ENCODE measurements at regions not wholly inside any gene's neighbourhood (a gene's known extent, or its start where the extent isn't known, plus 50 kb on each side); places are given as distances from the start of the nearest gene placed in this dataset.

DNA sequence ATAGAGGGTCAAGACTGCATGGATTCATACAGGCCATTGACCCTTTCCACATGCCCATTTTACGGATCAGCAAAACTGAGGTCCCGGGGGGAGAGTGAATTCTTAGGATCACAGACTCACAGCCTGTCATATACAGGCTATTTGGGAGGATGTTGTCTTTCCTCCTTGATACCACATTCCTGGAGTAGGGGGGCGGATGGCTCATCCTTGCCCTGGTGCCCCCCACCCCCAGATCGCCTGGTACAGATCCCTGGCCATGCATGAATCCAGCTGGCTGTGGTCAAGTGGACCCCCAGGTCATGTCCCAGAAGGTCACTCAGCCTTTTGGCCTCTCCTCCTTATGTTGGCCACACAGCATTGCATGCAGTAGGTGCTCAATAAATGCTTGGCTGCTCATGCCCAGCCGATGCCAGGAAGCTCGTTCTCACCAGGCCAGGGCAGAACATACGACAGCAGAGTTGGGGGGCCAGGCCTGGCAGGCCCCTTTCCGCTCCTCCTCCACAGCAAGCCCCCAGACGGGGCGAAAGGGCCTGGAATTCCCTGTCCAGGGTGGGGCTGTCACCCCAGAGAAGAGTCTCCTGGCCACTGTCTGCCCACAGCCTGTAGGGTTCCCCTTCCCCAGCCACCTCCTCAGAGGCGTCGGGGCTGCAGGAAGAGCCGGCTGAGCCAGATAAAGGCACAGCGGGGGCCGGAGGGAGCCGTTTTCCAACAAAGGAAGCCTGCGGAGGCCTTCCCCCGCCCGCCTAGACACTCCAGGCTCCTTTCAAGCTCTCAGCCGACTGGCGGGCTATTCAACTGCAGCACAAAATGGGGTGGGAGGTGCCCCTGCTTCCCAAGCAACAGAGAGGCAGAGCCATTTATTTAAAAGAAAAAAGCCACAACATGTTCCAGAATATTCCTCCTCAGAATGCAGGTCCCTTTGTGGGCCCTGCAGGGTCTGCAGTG is 215.7 kb upstream of the CIBAR2 start:
- Histone ChIP-seq H3K27ac (peak overlapping the region; percentile 89), H3K36me3 (no peaks in the 10 kb centered on the region), H3K9me3 (ENCODE audit: low read depth) (no peaks in the 10 kb centered on the region), H3K4me1 (ENCODE audit: low read depth) (peaks cover 28% of the 10 kb centered on the region), H3K27me3 (no peaks in the 10 kb centered on the region), H3K4me3 (no peak overlapping the region)
- TF ChIP-seq, protein P1, sequence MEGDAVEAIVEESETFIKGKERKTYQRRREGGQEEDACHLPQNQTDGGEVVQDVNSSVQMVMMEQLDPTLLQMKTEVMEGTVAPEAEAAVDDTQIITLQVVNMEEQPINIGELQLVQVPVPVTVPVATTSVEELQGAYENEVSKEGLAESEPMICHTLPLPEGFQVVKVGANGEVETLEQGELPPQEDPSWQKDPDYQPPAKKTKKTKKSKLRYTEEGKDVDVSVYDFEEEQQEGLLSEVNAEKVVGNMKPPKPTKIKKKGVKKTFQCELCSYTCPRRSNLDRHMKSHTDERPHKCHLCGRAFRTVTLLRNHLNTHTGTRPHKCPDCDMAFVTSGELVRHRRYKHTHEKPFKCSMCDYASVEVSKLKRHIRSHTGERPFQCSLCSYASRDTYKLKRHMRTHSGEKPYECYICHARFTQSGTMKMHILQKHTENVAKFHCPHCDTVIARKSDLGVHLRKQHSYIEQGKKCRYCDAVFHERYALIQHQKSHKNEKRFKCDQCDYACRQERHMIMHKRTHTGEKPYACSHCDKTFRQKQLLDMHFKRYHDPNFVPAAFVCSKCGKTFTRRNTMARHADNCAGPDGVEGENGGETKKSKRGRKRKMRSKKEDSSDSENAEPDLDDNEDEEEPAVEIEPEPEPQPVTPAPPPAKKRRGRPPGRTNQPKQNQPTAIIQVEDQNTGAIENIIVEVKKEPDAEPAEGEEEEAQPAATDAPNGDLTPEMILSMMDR (IDR thresholded peaks at IDR 0.05; ENCODE audit: low read depth, low read length): no peak
- DNase-seq (ENCODE audit: low read depth in 1 of 2, low spot score in 1 of 2): peak; percentile 68 to 86

DNA sequence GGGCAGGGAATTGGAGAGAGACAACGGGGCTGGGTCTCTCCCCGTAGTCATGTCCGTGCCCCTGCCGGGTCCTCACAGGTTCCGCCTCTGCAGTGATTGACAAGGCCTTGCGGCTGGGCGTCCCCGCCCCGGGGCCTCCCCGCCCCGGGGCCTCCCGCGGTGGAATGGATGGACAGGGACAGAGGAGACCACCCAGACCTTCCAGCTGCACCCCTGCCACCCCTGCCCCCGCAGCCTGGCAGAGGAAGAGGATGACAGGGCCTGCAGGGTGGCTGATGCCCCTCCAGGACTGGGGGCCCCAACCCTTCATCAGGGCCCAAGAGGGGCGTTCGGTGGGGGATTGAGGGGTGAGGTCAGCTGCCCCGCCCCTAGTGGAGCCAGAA is 216.4 kb upstream of the CIBAR2 start:
- H3K27me3 ChIP-seq: no peaks in the 10 kb centered on the region
- peak in 1 of 2 donors; percentile 60 for DNase-seq (ENCODE audit: low read depth in 1 of 2, low spot score in 1 of 2)
- peak overlapping the region; percentile 89 for H3K27ac ChIP-seq
- no peaks in the 10 kb centered on the region for H3K9me3 ChIP-seq (ENCODE audit: low read depth)
- no peak overlapping the region for H3K4me3 ChIP-seq
- TF ChIP-seq, protein P1 (IDR thresholded peaks at IDR 0.05; ENCODE audit: low read depth, low read length): no peak
- H3K4me1 ChIP-seq (ENCODE audit: low read depth): peaks cover 28% of the 10 kb centered on the region
- H3K36me3 ChIP-seq: no peaks in the 10 kb centered on the region

DNA sequence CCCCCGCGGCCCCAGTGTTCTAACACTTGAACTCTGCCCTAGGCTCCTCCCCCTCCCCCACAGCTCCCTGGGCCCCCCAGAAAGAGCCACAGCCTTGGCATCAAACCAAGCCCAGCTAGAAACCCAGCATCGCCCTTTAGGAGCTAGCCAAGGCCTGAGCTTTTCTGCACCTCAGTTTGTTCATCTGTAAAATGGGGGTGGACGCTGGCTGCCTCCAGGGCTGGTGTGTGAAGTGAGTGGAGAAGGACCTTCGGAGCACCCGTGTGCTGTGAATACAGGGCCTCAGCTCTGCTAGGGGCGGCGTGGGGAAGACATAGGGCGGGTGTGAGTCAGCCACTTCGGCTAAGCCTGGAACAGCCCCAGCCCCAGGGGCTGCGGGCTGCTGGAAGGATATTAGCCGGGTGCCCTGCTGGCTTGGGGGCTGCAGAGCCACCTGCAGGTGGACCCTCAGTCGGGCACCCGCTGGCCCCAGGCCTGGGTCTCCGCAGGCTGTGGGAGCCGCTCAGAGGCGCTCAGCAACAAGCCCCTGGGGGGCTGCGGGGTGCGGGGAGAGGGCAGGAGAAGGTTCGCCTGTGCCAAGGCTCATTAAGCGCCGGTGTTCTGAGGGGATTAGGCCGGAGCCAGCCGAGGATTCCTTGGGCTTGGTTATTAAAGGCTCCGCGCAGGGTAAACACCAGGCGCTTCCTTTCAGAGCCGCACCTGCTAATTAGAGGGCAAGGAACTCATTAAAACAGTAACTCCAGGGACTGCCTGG is 217.0 kb upstream of the CIBAR2 start:
- Histone ChIP-seq H3K27me3 (no peaks in the 10 kb centered on the region), H3K9me3 (ENCODE audit: low read depth) (no peaks in the 10 kb centered on the region), H3K36me3 (no peaks in the 10 kb centered on the region), H3K27ac (no peak overlapping the region), H3K4me1 (ENCODE audit: low read depth) (peaks cover 33% of the 10 kb centered on the region), H3K4me3 (no peak overlapping the region)
- peak in 1 of 2 donors; percentile 38 for DNase-seq (ENCODE audit: low read depth in 1 of 2, low spot score in 1 of 2)
- TF ChIP-seq, protein P1 (IDR thresholded peaks at IDR 0.05; ENCODE audit: low read depth, low read length): no peak

DNA sequence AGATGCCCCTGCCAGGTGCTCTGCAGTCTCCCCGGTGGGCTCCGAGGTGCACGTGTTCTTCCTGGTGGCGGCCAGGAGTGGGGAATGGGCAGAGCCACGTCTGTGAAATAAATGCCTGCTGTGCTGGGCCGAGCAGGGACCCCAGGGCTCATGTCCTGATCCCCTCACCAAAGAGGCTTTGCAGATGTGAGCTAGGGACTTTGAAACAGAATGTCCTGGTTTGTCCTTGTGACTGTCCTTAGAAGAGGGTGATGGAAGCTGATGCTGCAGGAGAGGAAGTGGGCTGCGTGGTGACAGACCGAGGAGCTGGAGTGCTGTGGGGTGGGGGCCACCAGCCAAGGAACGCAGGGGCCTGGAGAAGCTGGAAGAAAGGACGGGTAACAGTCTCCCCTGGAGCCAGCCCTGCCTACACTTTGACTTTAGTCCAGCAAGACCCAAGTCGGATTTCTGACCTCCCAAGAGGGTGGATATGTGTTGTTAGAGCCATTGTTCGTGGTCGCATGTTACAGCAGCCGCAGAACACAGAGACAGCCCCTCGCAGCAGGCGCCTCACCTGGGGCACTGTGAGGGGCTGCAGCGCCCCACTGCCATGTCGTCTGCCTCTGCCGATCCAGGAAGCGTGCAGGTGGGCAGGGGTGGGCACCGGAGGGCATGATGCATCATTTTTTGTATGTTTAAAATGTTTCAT is 217.9 kb upstream of the CIBAR2 start:
- TF ChIP-seq, protein P1 (IDR thresholded peaks at IDR 0.05; ENCODE audit: low read depth, low read length): no peak
- Histone ChIP-seq H3K4me1 (ENCODE audit: low read depth) (peaks cover 42% of the 10 kb centered on the region), H3K36me3 (no peaks in the 10 kb centered on the region), H3K27ac (peak overlapping the region; percentile 27), H3K4me3 (no peak overlapping the region), H3K27me3 (no peaks in the 10 kb centered on the region), H3K9me3 (ENCODE audit: low read depth) (no peaks in the 10 kb centered on the region)
- DNase-seq (ENCODE audit: low read depth in 1 of 2, low spot score in 1 of 2): no peak

DNA sequence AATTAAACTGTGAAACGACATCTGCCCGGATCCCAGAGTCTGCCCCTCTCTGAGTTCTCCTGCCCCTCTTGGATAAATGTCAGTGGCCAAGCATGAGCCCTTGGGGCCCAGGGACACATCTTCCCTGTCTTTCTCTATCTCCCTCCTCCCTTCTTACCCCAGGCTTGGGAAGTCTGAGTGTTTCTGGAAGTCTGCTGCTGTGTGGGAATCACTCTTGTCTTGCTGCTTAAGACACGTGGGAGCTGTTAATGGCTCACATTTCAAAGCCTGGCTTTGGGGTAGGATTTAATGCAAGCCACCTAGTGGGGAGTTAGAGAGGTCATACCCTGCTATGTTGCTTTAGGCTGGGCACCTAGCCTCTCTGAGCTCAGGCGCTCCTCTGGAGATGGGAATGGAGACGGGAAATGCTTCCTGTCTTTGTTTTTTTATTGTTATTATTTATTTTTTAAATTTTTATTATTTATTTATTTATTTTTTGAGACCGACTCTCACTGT is 218.5 kb upstream of the CIBAR2 start:
- Histone ChIP-seq H3K9me3 (ENCODE audit: low read depth) (no peaks in the 10 kb centered on the region), H3K4me3 (no peak overlapping the region), H3K27ac (peak overlapping the region; percentile 27), H3K27me3 (no peaks in the 10 kb centered on the region), H3K36me3 (no peaks in the 10 kb centered on the region), H3K4me1 (ENCODE audit: low read depth) (peaks cover 48% of the 10 kb centered on the region)
- DNase-seq (ENCODE audit: low read depth in 1 of 2, low spot score in 1 of 2): peak; percentile 81 to 91
- TF ChIP-seq, protein P1 (IDR thresholded peaks at IDR 0.05; ENCODE audit: low read depth, low read length): peak; percentile 71
